ENCODE measurements at regions not wholly inside any gene's neighbourhood (a gene's known extent, or its start where the extent isn't known, plus 50 kb on each side); places are given as distances from the start of the nearest gene placed in this dataset.
"Not testable (repeated sequence)": the region's sequence is repeated elsewhere in the genome, so short reads cannot be mapped to it uniquely, and the experiment has no call there.

- H3K27me3 Mint-ChIP-seq (ENCODE audit: low read depth): no peaks in the 10 kb centered on the region
- H3K36me3 Mint-ChIP-seq (ENCODE audit: low read depth): no peaks in the 10 kb centered on the region
- H3K4me3 Mint-ChIP-seq: no peak overlapping the region
- POLR2A ChIA-PET: no interaction called here
- no peak for DNase-seq
- no peaks in the 10 kb centered on the region for H3K9me3 Mint-ChIP-seq (ENCODE audit: insufficient read depth)
- CTCF ChIA-PET: no interaction called here
- H3K27ac Mint-ChIP-seq: no peak overlapping the region
- H3K4me1 Mint-ChIP-seq (ENCODE audit: low read depth): no peaks in the 10 kb centered on the region
- ATAC-seq: no peak
Measured at GRCh38 chr12:38120438-38120837, 196.1 kb upstream of the ALG10B start.

DNA sequence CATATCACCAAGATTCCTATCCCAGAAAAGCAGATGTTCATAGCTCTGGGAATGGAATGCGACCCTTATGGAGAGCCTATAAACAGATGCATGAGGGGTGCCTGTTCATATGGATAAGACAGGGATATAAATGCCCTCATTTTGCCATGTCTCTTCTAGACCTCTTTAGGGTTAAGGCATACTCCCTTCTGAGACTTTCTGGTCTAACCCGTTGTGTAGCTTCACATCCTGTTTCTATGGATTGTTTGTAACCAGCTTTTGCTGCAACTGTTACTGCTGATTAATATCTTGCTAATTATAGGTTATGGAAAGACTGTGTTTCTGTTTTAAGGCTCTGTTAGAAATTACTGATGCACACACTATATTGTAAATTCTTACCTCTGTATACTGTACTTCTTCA lies 193.5 kb upstream of the ALG10B start:
- CTCF ChIA-PET; H3K4me3 Mint-ChIP-seq; H3K36me3 Mint-ChIP-seq (ENCODE audit: low read depth); POLR2A ChIA-PET; DNase-seq; ATAC-seq; H3K4me1 Mint-ChIP-seq (ENCODE audit: low read depth); H3K27me3 Mint-ChIP-seq (ENCODE audit: low read depth); H3K27ac Mint-ChIP-seq; H3K9me3 Mint-ChIP-seq (ENCODE audit: insufficient read depth): not testable (repeated sequence)

DNA sequence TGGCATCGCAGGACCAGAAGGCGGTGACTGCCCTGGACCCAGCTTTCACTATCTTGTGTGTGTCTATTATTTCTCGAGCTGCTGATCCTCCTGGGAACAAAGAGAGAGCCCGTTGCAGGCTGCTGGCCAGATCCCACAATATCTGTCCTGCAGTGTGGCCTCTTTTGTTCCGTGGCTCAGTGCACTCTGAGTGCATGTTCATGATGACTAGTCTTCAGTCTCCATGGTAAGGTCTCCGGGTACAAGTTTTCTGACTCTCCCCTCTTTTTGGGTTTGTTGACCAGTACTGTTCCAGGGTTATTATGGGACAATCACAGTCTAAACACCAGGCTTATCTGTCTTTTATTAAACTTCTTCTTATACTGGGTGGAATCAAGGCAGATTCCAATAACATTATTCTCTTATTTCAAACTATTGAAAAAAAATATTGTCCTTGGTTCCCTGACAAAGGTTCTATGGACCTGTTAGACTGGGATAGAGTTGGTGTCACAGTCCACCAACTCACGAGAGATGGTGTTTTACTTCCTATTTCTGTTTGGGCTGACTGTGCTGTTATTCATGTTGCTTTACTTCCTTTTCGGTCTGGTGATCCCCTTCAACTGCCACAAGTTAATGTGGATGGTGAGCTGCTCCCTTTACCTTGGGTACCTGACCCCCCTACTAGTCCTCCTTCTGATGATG lies 192.9 kb upstream of the ALG10B start:
- H3K27ac Mint-ChIP-seq: no peak overlapping the region
- H3K9me3 Mint-ChIP-seq (ENCODE audit: insufficient read depth): no peaks in the 10 kb centered on the region
- no peaks in the 10 kb centered on the region for H3K36me3 Mint-ChIP-seq (ENCODE audit: low read depth)
- H3K27me3 Mint-ChIP-seq (ENCODE audit: low read depth): no peaks in the 10 kb centered on the region
- POLR2A ChIA-PET: no interaction called here
- DNase-seq (no peak), ATAC-seq (no peak)
- H3K4me3 Mint-ChIP-seq: no peak overlapping the region
- CTCF ChIA-PET: no interaction called here
- no peaks in the 10 kb centered on the region for H3K4me1 Mint-ChIP-seq (ENCODE audit: low read depth)

DNA sequence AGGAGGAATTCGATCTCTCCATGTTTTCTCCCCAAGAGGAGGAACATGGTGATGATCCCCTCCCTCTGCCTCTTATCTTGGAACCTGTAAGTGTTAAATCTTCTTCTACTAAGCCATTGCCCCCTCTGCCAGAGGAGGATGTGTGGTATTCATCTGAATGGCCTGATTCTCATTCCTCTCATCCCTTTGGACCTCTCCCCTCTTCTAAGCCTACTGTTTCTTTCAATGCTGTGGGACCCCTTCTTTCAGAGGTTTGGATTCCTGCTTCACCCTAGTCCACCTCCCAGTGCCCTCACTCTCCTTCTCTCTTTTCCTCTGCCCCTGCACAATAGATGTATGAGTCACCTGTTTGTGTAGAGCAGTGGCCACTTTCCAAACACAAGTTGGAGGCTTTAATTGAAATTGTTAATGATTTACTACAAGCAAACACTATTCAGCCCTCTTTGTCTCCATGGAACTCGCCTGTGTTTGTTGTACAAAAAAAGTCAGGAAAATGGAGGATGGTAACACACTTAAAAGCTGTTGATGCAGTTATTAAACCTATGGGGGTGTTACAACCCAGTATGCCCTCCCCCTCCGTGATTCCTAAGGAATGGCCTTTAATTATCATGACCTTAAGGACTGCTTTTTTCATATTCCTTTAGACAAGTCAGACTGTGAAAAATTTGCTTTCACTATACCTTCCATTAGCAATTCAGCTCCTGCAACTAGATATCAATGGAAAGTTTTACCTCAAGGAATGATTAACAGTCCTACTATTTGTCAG lies 192.1 kb upstream of the ALG10B start:
- Mint-ChIP-seq H3K9me3 (ENCODE audit: insufficient read depth) (no peaks in the 10 kb centered on the region), H3K36me3 (ENCODE audit: low read depth) (no peaks in the 10 kb centered on the region), H3K27ac (no peak overlapping the region), H3K4me3 (no peak overlapping the region), H3K27me3 (ENCODE audit: low read depth) (no peaks in the 10 kb centered on the region), H3K4me1 (ENCODE audit: low read depth) (no peaks in the 10 kb centered on the region)
- ChIA-PET CTCF (no interaction called here), POLR2A (no interaction called here)
- ATAC-seq (no peak), DNase-seq (no peak)

- Mint-ChIP-seq H3K27ac (no peak overlapping the region), H3K9me3 (ENCODE audit: insufficient read depth) (no peaks in the 10 kb centered on the region), H3K27me3 (ENCODE audit: low read depth) (no peaks in the 10 kb centered on the region), H3K4me3 (no peak overlapping the region), H3K36me3 (ENCODE audit: low read depth) (no peaks in the 10 kb centered on the region), H3K4me1 (ENCODE audit: low read depth) (no peaks in the 10 kb centered on the region)
- no peak for ATAC-seq
- ChIA-PET CTCF (no interaction called here), POLR2A (no interaction called here)
- no peak for DNase-seq
Measured at GRCh38 chr12:38132139-38132538, 184.4 kb upstream of the ALG10B start.

- Mint-ChIP-seq H3K36me3 (ENCODE audit: low read depth) (no peaks in the 10 kb centered on the region), H3K4me1 (ENCODE audit: low read depth) (peaks cover 10% of the 10 kb centered on the region), H3K27ac (no peak overlapping the region), H3K27me3 (ENCODE audit: low read depth) (no peaks in the 10 kb centered on the region), H3K9me3 (ENCODE audit: insufficient read depth) (no peaks in the 10 kb centered on the region), H3K4me3 (no peak overlapping the region)
- no peak for ATAC-seq
- CTCF ChIA-PET: no interaction called here
- POLR2A ChIA-PET: no interaction called here
- no peak for DNase-seq
Measured at GRCh38 chr12:38137287-38137686, 179.3 kb upstream of the ALG10B start.

GRCh38 chr12:38137716-38138115 lies 178.9 kb upstream of the ALG10B start:
- no peak overlapping the region for H3K4me3 Mint-ChIP-seq
- H3K36me3 Mint-ChIP-seq (ENCODE audit: low read depth): no peaks in the 10 kb centered on the region
- ATAC-seq (no peak), DNase-seq (no peak)
- H3K9me3 Mint-ChIP-seq (ENCODE audit: insufficient read depth): no peaks in the 10 kb centered on the region
- H3K27me3 Mint-ChIP-seq (ENCODE audit: low read depth): no peaks in the 10 kb centered on the region
- ChIA-PET CTCF (no interaction called here), POLR2A (no interaction called here)
- peaks cover 10% of the 10 kb centered on the region for H3K4me1 Mint-ChIP-seq (ENCODE audit: low read depth)
- no peak overlapping the region for H3K27ac Mint-ChIP-seq

GRCh38 chr12:38138225-38139221 lies 178.1 kb upstream of the ALG10B start:
- peak; percentile 64 for ATAC-seq
- Mint-ChIP-seq H3K27ac (no peak overlapping the region), H3K4me3 (peak overlapping the region; percentile 65), H3K27me3 (ENCODE audit: low read depth) (no peaks in the 10 kb centered on the region), H3K4me1 (ENCODE audit: low read depth) (peaks cover 10% of the 10 kb centered on the region), H3K9me3 (ENCODE audit: insufficient read depth) (no peaks in the 10 kb centered on the region), H3K36me3 (ENCODE audit: low read depth) (no peaks in the 10 kb centered on the region)
- ChIA-PET CTCF (interaction anchor here (0.6 kb wide), 1 partner anchor 178 kb away, joined by 4 read pairs; the partner anchor contains the start of gene ALG10B), POLR2A (no interaction called here)
- peak; percentile 69 for DNase-seq

DNA sequence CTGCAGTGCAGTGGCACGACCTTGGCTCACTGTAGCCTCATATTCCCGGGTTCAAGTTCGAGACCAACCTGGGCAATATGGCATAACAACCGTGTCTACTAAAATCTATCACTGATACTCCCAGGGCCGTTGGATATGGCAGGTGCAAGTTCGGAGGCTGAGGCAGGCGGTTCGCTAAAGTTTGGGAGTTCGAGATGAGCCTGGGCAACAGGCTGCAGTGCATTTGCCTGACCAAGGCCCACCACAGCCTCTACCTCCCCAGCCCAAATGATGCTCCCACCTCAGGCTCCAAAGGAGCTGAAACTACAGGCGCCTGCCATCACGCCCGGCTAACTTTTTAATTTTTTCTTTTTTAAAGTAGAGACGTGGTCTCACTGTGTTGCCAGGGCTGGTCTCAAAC lies 177.1 kb upstream of the ALG10B start:
- Mint-ChIP-seq H3K4me1 (ENCODE audit: low read depth) (peaks cover 10% of the 10 kb centered on the region), H3K27me3 (ENCODE audit: low read depth) (no peaks in the 10 kb centered on the region)
- POLR2A ChIA-PET: no interaction called here

GRCh38 chr12:38141239-38141638 lies 175.3 kb upstream of the ALG10B start:
- Mint-ChIP-seq H3K27ac (no peak overlapping the region), H3K36me3 (ENCODE audit: low read depth) (no peaks in the 10 kb centered on the region), H3K9me3 (ENCODE audit: insufficient read depth) (no peaks in the 10 kb centered on the region), H3K4me3 (no peak overlapping the region), H3K4me1 (ENCODE audit: low read depth) (peaks cover 10% of the 10 kb centered on the region), H3K27me3 (ENCODE audit: low read depth) (no peaks in the 10 kb centered on the region)
- ChIA-PET POLR2A (no interaction called here), CTCF (no interaction called here)
- no peak for DNase-seq
- ATAC-seq: no peak

More for the DNA sequence above, 177.1 kb upstream of the ALG10B start:
- ATAC-seq (no peak), DNase-seq (no peak)
- no peak overlapping the region for H3K4me3 Mint-ChIP-seq
- no peaks in the 10 kb centered on the region for H3K36me3 Mint-ChIP-seq (ENCODE audit: low read depth)
- H3K27ac Mint-ChIP-seq: no peak overlapping the region
- CTCF ChIA-PET: interaction anchor here (0.6 kb wide), 1 partner anchor 177 kb away, joined by 4 read pairs; the partner anchor contains the start of gene ALG10B
- H3K9me3 Mint-ChIP-seq (ENCODE audit: insufficient read depth): no peaks in the 10 kb centered on the region

DNA sequence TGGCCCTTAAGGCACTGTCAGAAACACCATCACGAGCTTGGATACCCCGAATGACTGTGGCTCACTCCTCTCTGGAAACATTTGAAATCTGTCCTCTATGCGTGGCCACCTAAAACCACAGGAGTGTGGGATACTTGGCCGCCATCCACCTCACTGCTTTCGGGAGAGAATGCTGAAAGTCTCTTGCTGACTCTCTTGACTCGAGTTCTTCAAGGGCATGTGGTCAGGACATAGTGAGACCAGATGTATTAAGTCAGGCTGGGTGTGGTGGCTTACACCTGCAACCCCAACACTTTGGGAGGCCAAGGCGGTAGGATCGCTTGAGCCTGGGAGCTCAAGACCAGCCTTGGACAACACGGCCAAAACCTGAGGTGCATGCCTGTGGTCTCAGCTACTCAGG lies 174.7 kb upstream of the ALG10B start:
- Mint-ChIP-seq H3K4me1 (ENCODE audit: low read depth) (peaks cover 10% of the 10 kb centered on the region), H3K4me3 (no peak overlapping the region), H3K27me3 (ENCODE audit: low read depth) (no peaks in the 10 kb centered on the region), H3K9me3 (ENCODE audit: insufficient read depth) (no peaks in the 10 kb centered on the region), H3K27ac (no peak overlapping the region), H3K36me3 (ENCODE audit: low read depth) (no peaks in the 10 kb centered on the region)
- no peak for ATAC-seq
- POLR2A ChIA-PET: no interaction called here
- no peak for DNase-seq
- CTCF ChIA-PET: no interaction called here

- no peaks in the 10 kb centered on the region for H3K27me3 Mint-ChIP-seq (ENCODE audit: low read depth)
- H3K36me3 Mint-ChIP-seq (ENCODE audit: low read depth): no peaks in the 10 kb centered on the region
- no peak overlapping the region for H3K27ac Mint-ChIP-seq
- peaks cover 11% of the 10 kb centered on the region for H3K9me3 Mint-ChIP-seq (ENCODE audit: insufficient read depth)
- H3K4me1 Mint-ChIP-seq (ENCODE audit: low read depth): peaks cover 10% of the 10 kb centered on the region
- DNase-seq (no peak), ATAC-seq (no peak)
- CTCF ChIA-PET: no interaction called here
- POLR2A ChIA-PET: no interaction called here
- H3K4me3 Mint-ChIP-seq: no peak overlapping the region
Measured at GRCh38 chr12:38142974-38143373, 173.6 kb upstream of the ALG10B start.
